Stimulated activated CD8-positive, alpha-beta memory T cell treated with anti-CD3 and anti-CD28 coated beads, Interleukin-2, amount 100 ng/mL, for 1 hour (primary cell): ENCODE measurements at regions not wholly inside any gene's neighbourhood (a gene's known extent, or its start where the extent isn't known, plus 50 kb on each side); places are given as distances from the start of the nearest gene placed in this dataset.

Source experiments
- DNase-seq, 2 donors: peaks; one replicate each; pipeline ENCODE4 v3.0.0-alpha.2; 2020; ENCODE audit warnings: low read depth in 2 of 2

DNA sequence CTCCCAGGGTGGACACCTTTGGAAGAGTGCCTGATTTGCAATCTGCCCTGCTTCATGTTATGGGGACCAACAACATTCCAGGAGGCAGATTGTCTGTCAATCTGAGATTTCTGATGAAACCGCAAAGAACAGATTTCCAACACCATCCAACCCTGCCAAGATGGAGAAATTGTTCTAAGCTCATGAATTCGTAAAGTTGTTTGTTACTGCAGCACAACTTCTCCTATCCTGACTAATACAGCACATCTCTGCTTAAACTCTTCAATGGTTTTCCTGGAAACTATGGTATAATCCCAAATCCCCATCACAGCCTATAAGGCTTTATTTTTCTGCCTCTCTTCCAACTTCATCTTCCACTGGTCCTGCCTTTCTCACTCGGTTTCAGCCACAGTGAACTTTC lies 210.3 kb upstream of the TSHZ3 start:
- DNase-seq = no peak

- no peak for DNase-seq
Measured at GRCh38 chr19:31560086-31561060, 211.1 kb upstream of the TSHZ3 start.

DNA sequence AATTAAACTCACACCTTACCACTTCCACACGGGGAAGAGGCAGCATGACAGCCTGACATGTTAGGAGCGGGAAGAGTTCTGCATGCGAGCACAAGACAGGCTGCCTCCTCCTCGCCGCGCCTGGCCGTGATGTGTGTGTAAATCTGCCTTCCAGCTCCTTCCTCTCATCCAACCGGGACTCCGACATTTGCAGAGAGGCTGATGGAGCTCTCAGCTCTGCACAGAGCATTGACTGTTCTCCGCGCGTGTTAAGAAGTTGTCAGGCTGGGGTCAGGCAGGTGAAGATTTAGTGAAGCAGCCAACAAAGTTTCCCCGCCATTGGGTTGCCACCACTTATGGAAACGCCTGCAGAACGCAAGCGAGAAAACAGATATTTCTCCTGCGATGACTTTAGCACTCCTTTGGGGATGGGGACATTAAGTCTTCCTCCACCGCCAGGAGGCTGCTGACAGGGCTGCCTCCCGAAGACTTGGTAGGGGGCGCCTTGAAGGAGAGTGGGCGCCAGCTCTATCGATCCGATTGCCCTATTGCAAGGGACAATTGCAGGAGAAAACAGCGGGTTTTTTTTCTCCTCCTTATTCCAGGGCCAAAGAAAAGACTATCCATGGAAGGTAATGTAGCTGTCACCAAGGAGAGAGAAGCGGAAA lies 213.9 kb upstream of the TSHZ3 start:
- DNase-seq = no peak

DNA sequence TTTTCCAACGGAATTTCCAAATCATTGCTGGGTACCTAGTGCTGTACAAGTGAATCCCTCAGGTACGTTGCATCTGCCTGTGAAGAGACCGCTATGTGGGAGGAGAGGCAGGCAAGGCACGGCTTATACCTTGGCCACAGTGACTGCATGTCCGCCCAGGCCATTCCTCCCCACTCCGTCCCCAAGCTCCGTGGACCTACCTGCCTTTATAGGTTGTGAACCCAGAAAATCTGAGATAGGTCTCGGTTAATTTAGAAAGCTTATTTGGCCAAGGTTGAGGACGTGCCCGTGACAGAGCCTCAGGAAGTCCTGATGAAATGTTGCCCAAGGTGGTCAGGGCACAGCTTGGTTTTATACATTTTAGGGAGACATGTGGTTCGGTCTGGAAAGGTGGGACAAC lies 218.5 kb upstream of the TSHZ3 start:
- no peak for DNase-seq

- no peak for DNase-seq
Measured at GRCh38 chr19:31568724-31569123, 219.5 kb upstream of the TSHZ3 start.

- no peak for DNase-seq
Measured at GRCh38 chr19:31570718-31571117, 221.5 kb upstream of the TSHZ3 start.

- no peak for DNase-seq
Measured at GRCh38 chr19:31572102-31572975, 223.1 kb upstream of the TSHZ3 start.

GRCh38 chr19:31572976-31573298 lies 223.7 kb upstream of the TSHZ3 start:
- no peak for DNase-seq

GRCh38 chr19:31574251-31574973 lies 225.2 kb upstream of the TSHZ3 start:
- no peak for DNase-seq

DNA sequence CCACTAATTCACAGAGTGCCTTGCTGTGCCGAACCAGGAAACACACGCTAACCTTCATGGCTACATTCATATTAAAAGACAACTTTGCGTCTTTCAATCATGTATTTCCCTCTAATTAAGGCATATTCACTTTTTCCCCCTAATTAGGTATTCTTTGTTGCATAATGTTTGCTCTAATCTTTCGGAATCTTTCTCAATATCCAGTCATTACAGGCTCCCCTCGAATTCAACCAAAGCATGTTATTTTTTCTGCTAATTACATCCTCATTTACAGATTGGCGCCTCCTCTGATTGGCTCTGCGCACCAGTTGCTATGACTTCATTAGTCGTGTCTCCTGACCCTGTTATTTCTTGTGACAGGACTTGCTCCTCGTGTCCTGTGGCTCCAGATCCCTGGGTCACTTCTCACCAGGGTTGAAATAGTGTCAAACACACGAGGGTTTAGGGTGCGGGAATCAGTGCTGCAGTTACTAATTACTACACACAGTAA lies 226.7 kb upstream of the TSHZ3 start:
- DNase-seq = no peak

GRCh38 chr19:31578326-31578725 lies 229.1 kb upstream of the TSHZ3 start:
- DNase-seq = no peak

- no peak for DNase-seq
Measured at GRCh38 chr19:31583148-31583547, 233.9 kb upstream of the TSHZ3 start.

- no peak for DNase-seq
Measured at GRCh38 chr19:31586282-31586681, 237.0 kb upstream of the TSHZ3 start.

DNA sequence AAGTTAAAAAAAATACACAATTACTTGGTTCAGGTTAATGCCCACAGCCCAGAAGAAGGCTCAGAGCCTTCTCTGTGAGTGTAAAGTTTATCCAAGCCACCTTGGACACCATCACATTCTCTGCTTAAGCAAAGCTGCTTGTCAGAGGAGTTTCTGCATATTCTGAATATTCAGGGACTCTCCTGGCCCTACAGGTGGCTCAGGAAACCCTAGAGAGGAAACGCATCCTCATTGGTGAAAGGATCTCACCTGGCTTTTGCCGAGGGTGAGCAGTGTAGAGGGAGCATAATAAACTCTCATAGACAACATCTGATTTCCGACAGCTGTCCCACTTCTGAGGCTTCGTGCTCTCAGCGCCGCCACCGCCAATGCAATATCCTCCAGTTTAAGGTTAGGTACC lies 239.9 kb upstream of the TSHZ3 start:
- DNase-seq = no peak

DNA sequence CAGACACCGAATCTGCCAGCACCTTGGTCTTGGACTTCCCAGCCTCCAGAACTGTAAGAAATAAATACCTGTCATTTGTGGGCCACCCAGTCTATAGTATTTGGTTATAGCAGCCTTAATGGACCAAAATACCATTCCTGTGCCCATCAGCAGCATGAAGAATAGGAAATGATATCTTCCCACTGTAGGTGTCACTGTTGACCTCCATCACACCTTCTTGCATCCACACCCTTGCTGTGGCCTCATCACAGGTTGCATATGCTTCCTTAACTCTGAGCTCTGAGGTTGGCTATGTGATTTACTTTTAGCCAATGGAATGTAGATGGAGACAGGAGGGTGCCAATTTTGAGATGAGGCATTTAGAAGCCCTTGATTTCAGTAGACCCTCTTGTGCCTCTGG lies 242.0 kb upstream of the TSHZ3 start:
- DNase-seq = no peak

DNA sequence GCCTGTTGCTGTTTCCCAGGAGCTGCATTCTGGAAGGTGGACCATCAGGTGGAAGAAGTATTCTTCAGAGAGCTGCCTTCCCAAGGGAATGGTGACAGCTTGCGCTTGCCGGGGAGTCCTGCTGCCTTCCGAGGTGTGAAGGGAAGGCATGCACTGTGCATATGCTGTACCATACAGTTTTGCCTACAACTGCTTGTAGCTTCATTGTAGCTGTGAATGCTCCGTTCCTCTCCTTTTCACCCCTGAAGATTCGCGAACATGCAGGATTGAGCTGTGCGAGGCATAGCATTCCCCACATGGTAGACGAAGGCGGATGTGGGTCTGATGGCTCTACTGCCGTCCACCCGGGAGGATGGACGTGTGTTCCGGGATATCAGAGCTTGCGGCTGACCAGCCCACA lies 243.2 kb upstream of the TSHZ3 start:
- DNase-seq = no peak

GRCh38 chr19:31594701-31595100 lies 245.5 kb upstream of the TSHZ3 start:
- DNase-seq = no peak

DNA sequence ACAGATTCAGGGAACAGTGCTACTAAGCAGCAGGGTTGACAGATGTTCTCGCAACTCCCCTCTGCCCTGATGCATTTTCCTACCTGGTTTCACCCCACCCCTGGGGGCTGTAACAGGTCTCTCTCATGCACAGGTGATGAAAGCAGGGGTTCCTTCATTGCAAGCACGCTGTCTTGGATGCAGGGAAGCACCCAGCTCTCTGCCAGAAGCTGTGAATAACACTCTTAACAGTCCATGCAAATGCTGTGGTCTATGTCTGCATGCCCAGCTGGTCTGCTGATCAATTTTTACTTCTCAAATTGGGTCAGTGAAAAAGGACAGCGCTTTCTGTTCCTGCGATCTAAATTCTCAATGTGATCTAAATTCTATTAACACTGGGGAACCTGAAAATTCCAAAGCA lies 246.3 kb upstream of the TSHZ3 start:
- no peak for DNase-seq

DNA sequence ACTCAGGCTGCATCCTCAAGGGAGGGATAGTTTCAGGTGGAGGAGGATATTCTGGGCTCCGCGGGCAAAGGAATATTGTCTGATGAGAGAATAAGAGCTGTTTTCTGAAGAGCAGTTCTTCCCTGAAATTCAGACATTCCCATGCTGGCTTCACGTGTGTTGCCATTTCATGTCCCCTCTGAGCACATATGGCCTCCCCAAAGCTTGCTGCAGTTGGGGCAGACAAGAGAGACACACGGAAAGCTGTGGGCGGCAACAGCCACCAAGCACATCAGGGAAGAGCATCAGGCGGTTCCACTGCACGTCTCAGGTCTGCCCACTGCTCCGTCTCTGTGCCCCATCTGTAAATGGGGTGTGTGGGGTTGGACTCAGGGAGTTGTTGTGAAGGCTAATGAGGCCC lies 247.5 kb upstream of the TSHZ3 start:
- no peak for DNase-seq

- DNase-seq = no peak
Measured at GRCh38 chr19:31597616-31598015, 248.4 kb upstream of the TSHZ3 start.

DNA sequence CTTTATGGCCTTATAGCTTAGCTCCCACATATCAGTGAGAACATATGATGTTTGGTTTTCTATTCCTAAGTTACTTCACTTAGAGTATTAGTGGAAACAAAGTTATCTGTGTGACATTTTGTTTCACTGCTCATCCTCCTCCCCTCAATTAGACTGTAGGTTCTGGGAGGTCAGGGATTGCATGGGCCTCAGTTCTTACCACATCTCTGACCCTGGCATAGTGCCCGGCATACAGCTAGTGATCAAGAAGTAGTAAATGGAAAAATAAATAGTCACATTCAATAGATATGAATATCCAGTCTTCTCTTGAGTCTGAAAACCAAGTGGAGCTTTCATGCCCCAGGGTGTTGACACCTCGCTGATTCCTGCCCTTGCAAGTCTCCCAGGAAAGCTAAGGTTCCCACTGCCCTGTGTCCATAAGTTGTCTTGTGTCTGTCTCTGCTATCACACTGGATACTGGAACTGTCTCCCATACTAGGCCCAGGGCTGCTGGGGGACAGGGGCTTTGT lies 249.5 kb upstream of the TSHZ3 start:
- no peak for DNase-seq
